GM19240 (cell line): ENCODE measurements at regions not wholly inside any gene's neighbourhood (a gene's known extent, or its start where the extent isn't known, plus 50 kb on each side); places are given as distances from the start of the nearest gene placed in this dataset.
"Not testable (repeated sequence)": the region's sequence is repeated elsewhere in the genome, so short reads cannot be mapped to it uniquely, and the experiment has no call there.

ENCODE experiments used
- DNase-seq: peaks from one replicate; pipeline ENCODE4 v3.0.0; 2011; ENCODE audit warnings: low spot score; ENCODE audit not compliant: insufficient read length

GRCh38 chr16:61432421-61432820 is 603.8 kb downstream of the CDH8 start:
- no peak for DNase-seq

- no peak for DNase-seq
Measured at GRCh38 chr16:61421111-61421510, 615.1 kb downstream of the CDH8 start.

GRCh38 chr16:61419791-61420190 is 616.4 kb downstream of the CDH8 start:
- no peak for DNase-seq

GRCh38 chr16:61418802-61419201 is 617.4 kb downstream of the CDH8 start:
- DNase-seq = not testable (repeated sequence)

- no peak for DNase-seq
Measured at GRCh38 chr16:61415126-61415525, 621.1 kb downstream of the CDH8 start.

GRCh38 chr16:61413021-61413420 is 623.2 kb downstream of the CDH8 start:
- DNase-seq = no peak

- DNase-seq = no peak
Measured at GRCh38 chr16:61412562-61412961, 623.7 kb downstream of the CDH8 start.

- DNase-seq = no peak
Measured at GRCh38 chr16:61409604-61410003, 626.6 kb downstream of the CDH8 start.

- DNase-seq = no peak
Measured at GRCh38 chr16:61403386-61403785, 632.9 kb downstream of the CDH8 start.

GRCh38 chr16:61391896-61392295 is 644.3 kb downstream of the CDH8 start:
- no peak for DNase-seq

- no peak for DNase-seq
Measured at GRCh38 chr16:61390965-61391637, 645.1 kb downstream of the CDH8 start.

GRCh38 chr16:61385392-61386071 is 650.7 kb downstream of the CDH8 start:
- no peak for DNase-seq

- DNase-seq = no peak
Measured at GRCh38 chr16:61382435-61382834, 653.8 kb downstream of the CDH8 start.

GRCh38 chr16:61379311-61379710 is 656.9 kb downstream of the CDH8 start:
- DNase-seq = no peak

- no peak for DNase-seq
Measured at GRCh38 chr16:61374071-61374470, 662.2 kb downstream of the CDH8 start.

- no peak for DNase-seq
Measured at GRCh38 chr16:61371881-61372280, 664.4 kb downstream of the CDH8 start.

- DNase-seq = no peak
Measured at GRCh38 chr16:61371388-61371787, 664.9 kb downstream of the CDH8 start.

- DNase-seq = no peak
Measured at GRCh38 chr16:61370564-61370963, 665.7 kb downstream of the CDH8 start.

- DNase-seq = no peak
Measured at GRCh38 chr16:61366006-61366405, 670.2 kb downstream of the CDH8 start.

GRCh38 chr16:61364990-61365389 is 671.2 kb downstream of the CDH8 start:
- no peak for DNase-seq

GRCh38 chr16:61362585-61362984 is 673.7 kb downstream of the CDH8 start:
- no peak for DNase-seq

- no peak for DNase-seq
Measured at GRCh38 chr16:61344791-61345190, 691.4 kb downstream of the CDH8 start.

GRCh38 chr16:61332461-61332860 is 703.8 kb downstream of the CDH8 start:
- no peak for DNase-seq
